ENCODE measurements at regions not wholly inside any gene's neighbourhood (a gene's known extent, or its start where the extent isn't known, plus 50 kb on each side); places are given as distances from the start of the nearest gene placed in this dataset.

GRCh38 chr3:157753787-157754136, 250.5 kb upstream of the VEPH1 start:
- no peak for TF ChIP-seq ZFX (IDR thresholded peaks at IDR 0.05)
- TF ChIP-seq CTCF (conservative IDR thresholded peaks at IDR 0.05), result no peak
- H3K27ac ChIP-seq, result no peak overlapping the region

- no peak for TF ChIP-seq CTCF (conservative IDR thresholded peaks at IDR 0.05)
- TF ChIP-seq ZFX (IDR thresholded peaks at IDR 0.05), result no peak
- H3K27ac ChIP-seq, result no peak overlapping the region
Observed at GRCh38 chr3:157752956-157753786, 250.0 kb upstream of the VEPH1 start.

- H3K27ac ChIP-seq, result no peak overlapping the region
- TF ChIP-seq CTCF (conservative IDR thresholded peaks at IDR 0.05), result no peak
- TF ChIP-seq ZFX (IDR thresholded peaks at IDR 0.05), result no peak
Observed at GRCh38 chr3:157752554-157752953, 249.3 kb upstream of the VEPH1 start.

GRCh38 chr3:157751386-157751785, 248.2 kb upstream of the VEPH1 start:
- H3K27ac ChIP-seq, result no peak overlapping the region
- TF ChIP-seq CTCF (conservative IDR thresholded peaks at IDR 0.05) (no peak), ZFX (IDR thresholded peaks at IDR 0.05) (no peak)

- H3K27ac ChIP-seq, result no peak overlapping the region
- TF ChIP-seq CTCF (conservative IDR thresholded peaks at IDR 0.05) (no peak), ZFX (IDR thresholded peaks at IDR 0.05) (no peak)
Observed at GRCh38 chr3:157746391-157746790, 243.2 kb upstream of the VEPH1 start.

- TF ChIP-seq CTCF (conservative IDR thresholded peaks at IDR 0.05), result no peak
- TF ChIP-seq ZFX (IDR thresholded peaks at IDR 0.05), result no peak
- H3K27ac ChIP-seq, result no peak overlapping the region
Observed at GRCh38 chr3:157741607-157742006, 238.4 kb upstream of the VEPH1 start.

GRCh38 chr3:157738441-157738840, 235.2 kb upstream of the VEPH1 start:
- H3K27ac ChIP-seq, result no peak overlapping the region
- no peak for TF ChIP-seq CTCF (conservative IDR thresholded peaks at IDR 0.05)
- no peak for TF ChIP-seq ZFX (IDR thresholded peaks at IDR 0.05)
